Lower leg skin (tissue), 4 donors: ENCODE measurements at regions not wholly inside any gene's neighbourhood (a gene's known extent, or its start where the extent isn't known, plus 50 kb on each side); places are given as distances from the start of the nearest gene placed in this dataset.

Experiments
- DNase-seq, 2 donors: peaks; one replicate each; pipeline ENCODE4 v3.0.0-alpha.2; 2019; ENCODE audit warnings: low spot score in 2 of 2
- H3K4me3 ChIP-seq: fragments of 200-600 bp; sonication (generic); 2 replicates; pipeline ENCODE4 v1.5.1; 2017; ENCODE audit warnings: mild to moderate bottlenecking, low read depth; ENCODE audit not compliant: poor library complexity, severe bottlenecking
- POLR2A ChIP-seq, 2 donors: fragments of 450-650 bp; IDR thresholded peaks; one replicate each; pipeline ENCODE4 v1.6.1; 2016 to 2017; ENCODE audit warnings: antibody characterized with exemption in 2 of 2, mild to moderate bottlenecking in 1 of 2, moderate library complexity in 1 of 2
- WGBS, 2 donors: methylation state at CpG; one replicate each; pipeline ENCODE4 v1.1.5; 2018; 5-methylcytosine and 5-hydroxymethylcytosine counted together
- intact Hi-C: fragments of 100-400 bp; cut with DNase I; formaldehyde crosslinking; loops from one replicate; pipeline ENCODE4 v1.15.0; 2023; ENCODE audit warnings: low total_unique reads
- TF ChIP-seq, protein P1 (sequence below), 3 donors: fragments of 450-650 bp; IDR thresholded peaks; one replicate each; pipeline ENCODE4 v1.5.1; 2016; ENCODE audit warnings: antibody characterized with exemption in 3 of 3, mild to moderate bottlenecking in 3 of 3, moderate library complexity in 2 of 3

DNA sequence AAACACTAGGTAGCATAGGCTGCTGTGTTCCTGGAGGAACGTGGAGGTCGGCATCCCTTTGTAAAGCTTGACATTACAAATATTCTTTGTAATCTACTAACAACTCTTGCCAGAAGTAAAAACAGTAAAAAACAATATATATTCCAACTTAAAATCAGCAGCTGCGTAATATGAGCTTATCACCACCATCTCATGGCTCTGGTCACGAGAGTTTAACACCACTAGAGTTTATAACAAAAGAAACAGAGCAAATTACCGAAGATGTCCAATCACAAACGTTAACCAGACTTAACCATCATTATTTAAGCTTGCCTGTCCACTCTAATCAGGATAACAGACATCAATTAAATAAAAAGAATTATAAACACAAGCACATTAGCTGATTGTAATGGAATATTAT lies 236.7 kb downstream of the PCDH7 start:
- TF ChIP-seq, protein P1, sequence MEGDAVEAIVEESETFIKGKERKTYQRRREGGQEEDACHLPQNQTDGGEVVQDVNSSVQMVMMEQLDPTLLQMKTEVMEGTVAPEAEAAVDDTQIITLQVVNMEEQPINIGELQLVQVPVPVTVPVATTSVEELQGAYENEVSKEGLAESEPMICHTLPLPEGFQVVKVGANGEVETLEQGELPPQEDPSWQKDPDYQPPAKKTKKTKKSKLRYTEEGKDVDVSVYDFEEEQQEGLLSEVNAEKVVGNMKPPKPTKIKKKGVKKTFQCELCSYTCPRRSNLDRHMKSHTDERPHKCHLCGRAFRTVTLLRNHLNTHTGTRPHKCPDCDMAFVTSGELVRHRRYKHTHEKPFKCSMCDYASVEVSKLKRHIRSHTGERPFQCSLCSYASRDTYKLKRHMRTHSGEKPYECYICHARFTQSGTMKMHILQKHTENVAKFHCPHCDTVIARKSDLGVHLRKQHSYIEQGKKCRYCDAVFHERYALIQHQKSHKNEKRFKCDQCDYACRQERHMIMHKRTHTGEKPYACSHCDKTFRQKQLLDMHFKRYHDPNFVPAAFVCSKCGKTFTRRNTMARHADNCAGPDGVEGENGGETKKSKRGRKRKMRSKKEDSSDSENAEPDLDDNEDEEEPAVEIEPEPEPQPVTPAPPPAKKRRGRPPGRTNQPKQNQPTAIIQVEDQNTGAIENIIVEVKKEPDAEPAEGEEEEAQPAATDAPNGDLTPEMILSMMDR (IDR thresholded peaks at IDR 0.05), result no peak
- TF ChIP-seq POLR2A (IDR thresholded peaks at IDR 0.05), result no peak
- WGBS, 2 donors, result 72 to 86% methylated on average over 6 of the region's 6 CpGs
- intact Hi-C loops, result no loop called here
- no peak overlapping the region for H3K4me3 ChIP-seq
- DNase-seq, result no peak

DNA sequence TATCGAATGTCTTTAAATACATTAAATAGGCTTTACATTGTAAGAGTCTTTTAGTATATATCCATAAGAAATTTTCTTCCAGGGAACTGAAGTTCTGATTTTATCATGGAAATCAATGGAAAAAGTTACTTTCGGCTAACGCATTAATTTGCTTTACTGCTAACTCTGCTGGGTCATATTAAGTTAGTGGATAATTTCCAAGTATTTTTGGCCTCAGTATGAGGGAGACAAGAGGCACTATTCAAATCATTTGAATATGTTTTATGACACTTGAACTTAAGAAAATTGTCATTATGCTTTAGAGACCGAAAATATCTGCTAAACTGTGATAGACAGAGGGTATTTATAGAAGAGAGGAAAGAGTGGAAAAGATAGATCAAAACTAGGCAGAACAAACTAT lies 237.5 kb downstream of the PCDH7 start:
- intact Hi-C loops, result no loop called here
- DNase-seq, result no peak
- no peak for TF ChIP-seq POLR2A (IDR thresholded peaks at IDR 0.05)
- TF ChIP-seq, protein P1 (IDR thresholded peaks at IDR 0.05), result no peak
- WGBS, 2 donors, result 35 to 48% methylated on average over 4 of the region's 4 CpGs
- no peak overlapping the region for H3K4me3 ChIP-seq

DNA sequence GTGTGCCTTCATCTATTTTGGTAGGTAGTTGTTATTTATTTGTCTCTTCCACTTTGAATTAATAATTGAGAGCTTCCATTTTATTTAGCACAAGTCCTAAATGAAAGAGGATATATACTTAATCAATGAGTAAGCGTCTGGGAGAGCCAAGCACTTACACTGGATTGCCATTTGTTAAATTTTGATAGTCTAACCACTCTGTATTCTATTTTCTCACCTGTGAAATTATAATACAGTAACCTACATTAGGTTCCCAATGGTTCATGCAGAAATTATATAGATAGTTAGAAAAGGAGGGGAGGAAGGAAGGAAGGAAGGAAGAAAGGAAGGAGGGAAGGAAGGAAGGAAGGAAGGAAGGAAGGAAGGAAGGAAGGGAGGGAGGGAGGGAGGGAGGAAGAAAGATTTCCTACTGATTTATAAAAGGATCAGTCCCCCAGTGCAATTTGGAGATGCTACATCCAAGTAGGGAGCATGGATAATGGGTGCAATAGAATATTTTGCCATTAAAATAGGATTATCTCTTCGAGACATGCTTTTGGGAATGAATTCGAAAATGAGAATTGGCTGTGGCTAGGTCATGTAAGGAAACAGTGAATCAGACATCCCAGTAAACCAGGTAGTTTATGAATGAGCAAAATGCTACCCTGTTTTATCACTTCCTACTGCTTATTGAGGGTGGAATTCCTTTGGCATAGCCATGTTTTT lies 239.8 kb downstream of the PCDH7 start:
- intact Hi-C loops, result no loop called here
- DNase-seq, result no peak
- TF ChIP-seq, protein P1 (IDR thresholded peaks at IDR 0.05), result no peak
- no peak for TF ChIP-seq POLR2A (IDR thresholded peaks at IDR 0.05)
- no peak overlapping the region for H3K4me3 ChIP-seq
- 72 to 81% methylated on average over 3 of the region's 3 CpGs for WGBS, 2 donors

DNA sequence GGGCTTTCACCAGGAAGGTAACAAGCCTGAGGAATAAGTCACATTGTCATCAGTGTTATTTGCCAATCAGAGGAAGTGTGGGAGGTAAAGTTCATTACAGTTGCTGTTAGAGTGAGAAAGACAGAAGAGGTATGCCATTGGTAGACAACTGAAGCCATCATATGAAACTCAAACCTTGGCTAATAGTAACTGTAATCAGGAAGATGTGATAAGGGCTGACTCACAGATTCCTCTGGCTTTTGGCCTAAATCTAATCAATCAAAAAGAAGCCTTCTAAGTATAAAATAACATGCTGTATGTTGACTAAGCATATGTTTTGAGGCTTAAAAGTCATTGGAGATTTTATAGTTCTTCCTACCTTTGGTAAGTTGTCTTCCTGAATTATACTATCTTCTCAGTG lies 242.8 kb downstream of the PCDH7 start:
- no peak overlapping the region for H3K4me3 ChIP-seq

DNA sequence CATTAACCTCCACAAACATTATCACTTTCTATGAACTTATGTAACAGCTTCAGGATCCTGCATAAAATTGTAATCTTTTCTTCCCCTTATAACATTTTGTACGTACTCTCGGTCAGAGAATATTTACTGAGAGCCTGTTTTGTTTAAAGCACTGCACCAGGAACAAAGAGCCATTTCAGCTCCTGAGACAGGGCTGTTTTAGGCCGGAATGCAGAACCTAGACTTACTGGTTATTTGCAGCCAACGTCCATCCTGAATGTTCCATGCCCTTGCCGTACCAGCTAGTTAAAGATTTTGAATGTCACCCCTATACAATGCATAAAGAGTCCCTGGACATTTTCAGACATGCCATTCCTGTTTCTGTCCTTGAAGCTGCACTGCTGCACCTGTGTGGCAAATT lies 248.8 kb downstream of the PCDH7 start:
- TF ChIP-seq POLR2A (IDR thresholded peaks at IDR 0.05), result no peak
- TF ChIP-seq, protein P1 (IDR thresholded peaks at IDR 0.05), result no peak
- intact Hi-C loops, result no loop called here
- no peak for DNase-seq
- H3K4me3 ChIP-seq, result no peak overlapping the region
- WGBS, 2 donors, result 58 to 63% methylated on average over 5 of the region's 5 CpGs

More for the DNA sequence above, 242.8 kb downstream of the PCDH7 start:
- DNase-seq, result no peak
- TF ChIP-seq, protein P1 (IDR thresholded peaks at IDR 0.05), result no peak
- no peak for TF ChIP-seq POLR2A (IDR thresholded peaks at IDR 0.05)
- intact Hi-C loops, result no loop called here

DNA sequence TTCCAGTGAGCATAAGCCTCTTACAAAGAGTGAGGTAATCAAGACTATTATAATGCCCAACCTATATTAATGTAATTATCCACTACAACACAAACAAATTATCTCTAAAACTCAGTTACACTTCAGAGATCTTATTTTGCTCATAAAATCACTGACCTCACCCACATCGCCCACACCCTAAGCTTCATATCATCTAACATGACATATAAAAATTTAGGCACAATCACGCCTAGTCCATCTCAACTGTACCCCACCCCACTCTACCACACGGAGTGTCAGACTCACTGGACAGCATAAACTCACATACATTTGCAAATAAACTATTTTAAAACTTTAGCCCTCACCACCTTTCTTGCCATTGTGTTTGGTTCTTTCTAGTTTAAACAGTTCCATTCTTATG lies 252.4 kb downstream of the PCDH7 start:
- DNase-seq, result no peak
- WGBS, 2 donors, result 72% methylated on average over 3 of the region's 3 CpGs
- TF ChIP-seq, protein P1 (IDR thresholded peaks at IDR 0.05), result no peak
- TF ChIP-seq POLR2A (IDR thresholded peaks at IDR 0.05), result no peak
- intact Hi-C loops, result no loop called here
- no peak overlapping the region for H3K4me3 ChIP-seq
